ENCODE measurements at regions not wholly inside any gene's neighbourhood (a gene's known extent, or its start where the extent isn't known, plus 50 kb on each side); places are given as distances from the start of the nearest gene placed in this dataset.

DNA sequence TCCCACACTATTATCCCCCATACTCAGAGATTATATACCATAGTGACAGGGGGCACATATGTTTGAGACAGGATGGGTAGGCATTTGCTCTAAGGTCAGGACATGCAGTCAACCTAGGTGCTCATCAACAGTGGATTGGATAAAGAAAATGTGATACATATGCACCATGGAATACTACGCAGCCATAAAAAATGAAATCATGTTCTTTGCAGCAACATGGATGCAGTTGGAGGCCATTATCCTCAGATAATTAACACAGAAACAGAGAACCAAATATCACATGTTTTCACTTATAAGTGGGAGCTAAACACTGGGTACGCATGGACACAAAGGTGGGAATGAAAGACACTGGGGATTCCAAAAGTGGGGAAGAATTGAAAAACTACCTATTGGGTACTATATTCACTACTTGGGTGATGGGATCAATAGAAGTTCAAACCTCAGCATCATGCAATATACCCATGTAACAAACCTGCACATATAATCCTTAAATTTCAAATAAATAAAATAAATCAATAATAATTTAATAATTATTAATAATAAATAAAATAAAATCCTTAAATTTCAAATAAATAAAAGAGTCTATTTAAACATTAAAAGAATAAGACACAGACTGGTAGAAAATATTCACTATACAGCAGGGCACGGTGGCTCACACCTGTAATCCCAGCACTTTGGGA, 160.1 kb upstream of the CNOT2 start:
- TF ChIP-seq CTCF (IDR thresholded peaks at IDR 0.05) (no peak), POLR2A (IDR thresholded peaks at IDR 0.05; ENCODE audit: low read depth) (no peak), POLR2AphosphoS5 (IDR thresholded peaks at IDR 0.05) (no peak)
